A549 (cell line): ENCODE measurements at regions not wholly inside any gene's neighbourhood (a gene's known extent, or its start where the extent isn't known, plus 50 kb on each side); places are given as distances from the start of the nearest gene placed in this dataset.
A peak's percentile ranks its signal among the peaks of the same experiment; 100 is the strongest.

Experiments
- ATAC-seq, 2 experiments: fragments of 200-7000 bp in 1 of 2; fragments of >200 bp in 1 of 2; cut with Nextera tagmentation in 1 of 2; cut with Tn5 transposase in 1 of 2; 3 replicates each; pipeline versions ENCODE4 v1.8.0 to v1.9.1; 2018 to 2020; ENCODE audit warnings: mild to moderate bottlenecking in 1 of 2, moderate library complexity in 1 of 2
- CTCF ChIA-PET: fragments of 300-600 bp; sonication (Branson Sonifier 250); formaldehyde crosslinking; extraction: SDS; loops from one replicate; lab custom pipeline; 2021; ENCODE audit warnings: antibody characterized with exemption, inconsistent platforms; lab: Yijun Ruan, JAX
- POLR2A ChIA-PET: fragments of 350-600 bp; formaldehyde crosslinking; extraction: SDS; loops from one replicate; lab custom pipeline; 2021; ENCODE audit warnings: antibody characterized with exemption, inconsistent platforms; lab: Yijun Ruan, JAX
- DNase-seq, 2 experiments: peaks; one replicate each; pipeline versions ENCODE4 v3.0.0 to v3.0.0-alpha.2; 2011 to 2016; ENCODE audit warnings: low read depth in 1 of 2, low spot score in 1 of 2
- FAIRE-seq: peaks from 2 replicates; lab custom pipeline; 2011; peaks lifted over from hg19 to GRCh38; lab: Jason Lieb, UNC
- H3K27ac ChIP-seq, 2 experiments: fragments of >200 bp; sonication (Bioruptor Twin); formaldehyde crosslinking; 3 replicates each; pipeline ENCODE4 v1.5.1; 2016 to 2017
- H3K4me1 ChIP-seq: fragments of >200 bp; sonication (Bioruptor Twin); formaldehyde crosslinking; 3 replicates; pipeline ENCODE4 v1.6.1; 2016
- H3K4me2 ChIP-seq: fragments of >200 bp; sonication (Bioruptor Twin); formaldehyde crosslinking; 3 replicates; pipeline ENCODE4 v1.6.1; 2016
- H3K4me3 ChIP-seq: fragments of >200 bp; sonication (Bioruptor Twin); formaldehyde crosslinking; 3 replicates; pipeline ENCODE4 v1.5.1; 2016
- H3K9me3 ChIP-seq: fragments of >200 bp; sonication (Bioruptor Twin); formaldehyde crosslinking; 3 replicates; pipeline ENCODE4 v1.6.1; 2016
- BCL3 ChIP-seq: fragments of >200 bp; sonication (Bioruptor Twin); formaldehyde crosslinking; IDR thresholded peaks from 3 replicates; pipeline ENCODE4 v1.6.1; 2016
- E2F6 ChIP-seq: IDR thresholded peaks from 2 replicates; pipeline ENCODE4 v1.6.1; 2012; ENCODE audit warnings: low read depth, borderline replicate concordance
- ESRRA ChIP-seq: fragments of 150-350 bp; IDR thresholded peaks from 2 replicates; pipeline ENCODE4 v1.6.1; 2014; ENCODE audit warnings: mild to moderate bottlenecking, low read length, borderline replicate concordance
- FOSB ChIP-seq: fragments of 250-450 bp; sonication (Bioruptor Pico); IDR thresholded peaks from 2 replicates; pipeline ENCODE4 v1.5.0; 2020; ENCODE audit warnings: mild to moderate bottlenecking, moderate library complexity
- FOXS1 ChIP-seq: fragments of 250-450 bp; sonication (Bioruptor Pico); IDR thresholded peaks from 2 replicates; pipeline ENCODE4 v1.5.0; 2020; ENCODE audit warnings: mild to moderate bottlenecking, moderate library complexity
- GATA3 ChIP-seq: IDR thresholded peaks from 2 replicates; pipeline ENCODE4 v1.6.1; 2012; ENCODE audit warnings: borderline replicate concordance
- HMGXB4 ChIP-seq: fragments of 250-450 bp; sonication (Bioruptor Pico); IDR thresholded peaks from 2 replicates; pipeline ENCODE4 v1.5.0; 2021; ENCODE audit warnings: mild to moderate bottlenecking, moderate library complexity, borderline replicate concordance
- HOXB5 ChIP-seq: fragments of 250-450 bp; sonication (Bioruptor Pico); IDR thresholded peaks from 2 replicates; pipeline ENCODE4 v1.5.0; 2020; ENCODE audit warnings: mild to moderate bottlenecking, moderate library complexity
- KDM5A ChIP-seq: fragments of 200-600 bp; sonication (generic); IDR thresholded peaks from 2 replicates; pipeline ENCODE4 v1.6.1; 2016; ENCODE audit warnings: antibody characterized with exemption, mild to moderate bottlenecking
- MAFK ChIP-seq: fragments of 450-650 bp; IDR thresholded peaks from 2 replicates; pipeline ENCODE4 v1.6.1; 2014; ENCODE audit not compliant: partially characterized antibody
- MAZ ChIP-seq: fragments of 150-350 bp; IDR thresholded peaks from 2 replicates; pipeline ENCODE4 v1.6.1; 2014; ENCODE audit warnings: antibody characterized with exemption, low read depth, low read length, borderline replicate concordance
- MYC ChIP-seq: IDR thresholded peaks from 2 replicates; pipeline ENCODE4 v1.6.1; 2012; ENCODE audit warnings: mild to moderate bottlenecking, inconsistent platforms, low read length, improper control_type of control experiment, borderline replicate concordance
- NR3C1 ChIP-seq: fragments of >200 bp; sonication (Bioruptor Twin); formaldehyde crosslinking; IDR thresholded peaks from 3 replicates; pipeline ENCODE4 v1.6.1; 2017
- PHF8 ChIP-seq: fragments of 200-600 bp; sonication (generic); IDR thresholded peaks from 2 replicates; pipeline ENCODE4 v1.6.1; 2016; ENCODE audit warnings: low read depth, mild to moderate bottlenecking, antibody characterized with exemption, moderate library complexity, borderline replicate concordance
- POLR2A ChIP-seq: IDR thresholded peaks from 2 replicates; pipeline ENCODE4 v1.6.1; 2012; ENCODE audit warnings: mild to moderate bottlenecking, low read length
- RAD21 ChIP-seq, 2 experiments: fragments of >200 bp in 1 of 2; sonication (Bioruptor Twin) in 1 of 2; formaldehyde crosslinking in 1 of 2; IDR thresholded peaks in 1 of 2; conservative IDR thresholded peaks in 1 of 2; 2 replicates in 1 of 2; 3 replicates in 1 of 2; pipeline ENCODE4 v1.6.1; 2012 to 2018; ENCODE audit warnings: inconsistent platforms in 1 of 2
- RFX5 ChIP-seq: fragments of 450-650 bp; IDR thresholded peaks from 2 replicates; pipeline ENCODE4 v1.7.1; 2014; ENCODE audit warnings: antibody characterized with exemption, mild to moderate bottlenecking, moderate library complexity
- SMC3 ChIP-seq: fragments of >200 bp; sonication (Bioruptor Twin); formaldehyde crosslinking; IDR thresholded peaks from 3 replicates; pipeline ENCODE4 v1.6.1; 2018; ENCODE audit warnings: inconsistent platforms
- TFCP2L1 ChIP-seq: fragments of 250-450 bp; sonication (Bioruptor Pico); IDR thresholded peaks from 2 replicates; pipeline ENCODE4 v1.5.0; 2021; ENCODE audit warnings: mild to moderate bottlenecking
- TP53 ChIP-seq: fragments of 250-450 bp; sonication (Bioruptor Pico); IDR thresholded peaks from 2 replicates; pipeline ENCODE4 v1.5.0; 2021; ENCODE audit warnings: mild to moderate bottlenecking, moderate library complexity
- ZC3H11A ChIP-seq: fragments of 450-650 bp; IDR thresholded peaks from 2 replicates; pipeline ENCODE4 v1.6.1; 2014; ENCODE audit warnings: antibody characterized with exemption, mild to moderate bottlenecking
- ZFP36 ChIP-seq: fragments of 450-650 bp; IDR thresholded peaks from 2 replicates; pipeline ENCODE4 v1.6.1; 2014; ENCODE audit warnings: borderline replicate concordance; ENCODE audit not compliant: partially characterized antibody
- ZNF302 ChIP-seq: fragments of 250-450 bp; sonication (Bioruptor Pico); IDR thresholded peaks from 2 replicates; pipeline ENCODE4 v1.9.0; 2021; ENCODE audit warnings: inconsistent platforms, mild to moderate bottlenecking, moderate library complexity
- ZSCAN20 ChIP-seq: fragments of 250-450 bp; sonication (Bioruptor Pico); IDR thresholded peaks from 2 replicates; pipeline ENCODE4 v1.8.0; 2022; ENCODE audit warnings: mild to moderate bottlenecking, moderate library complexity
- WGBS: methylation state at CpG from one replicate; pipeline ENCODE4 v1.1.6; 2017; ENCODE audit errors: missing lambda C conversion rate; 5-methylcytosine and 5-hydroxymethylcytosine counted together
- TF ChIP-seq, protein P1 (sequence below): fragments of >200 bp; sonication (Bioruptor Twin); formaldehyde crosslinking; IDR thresholded peaks from 2 replicates; pipeline ENCODE4 v1.6.1; 2016
- TF ChIP-seq, protein P2 (sequence below): fragments of 450-650 bp; IDR thresholded peaks from 2 replicates; pipeline ENCODE4 v1.6.1; 2014; ENCODE audit warnings: antibody characterized with exemption
- TF ChIP-seq, protein P3 (sequence below): IDR thresholded peaks from 2 replicates; pipeline ENCODE4 v1.6.1; 2012

GRCh38 chr13:105670179-105670990 lies 865.1 kb downstream of the EFNB2 start:
- ChIA-PET CTCF (no interaction called here), POLR2A (no interaction called here)
- DNase-seq = peak in 1 of 2 experiments; percentile 6
- WGBS = 36% methylated on average over 3 of the region's 3 CpGs
- Histone ChIP-seq H3K4me1 (peaks cover 12% of the 10 kb centered on the region; the same call in 2 of the 3 replicates), H3K4me2 (peak overlapping the region; percentile 52; the same call in 2 of the 3 replicates), H3K4me3 (no peak overlapping the region), H3K27ac (0 out of 6 replicates have a peak overlapping the region, but pooled peaks of 1 of the 2 experiments have one; percentile 16), H3K9me3 (no peaks in the 10 kb centered on the region)
- no peak for ATAC-seq
- no peak for FAIRE-seq
- TF ChIP-seq PHF8 (no peak), ZC3H11A (no peak), ZNF302 (no peak), RFX5 (no peak), FOXS1 (CRISPR knock-in tag) (no peak), RAD21 (conservative IDR thresholded peaks at IDR 0.05 in 1 of 2, IDR thresholded peaks at IDR 0.05 in 1 of 2) (no peak), MAFK (no peak)
- TF ChIP-seq, protein P1, sequence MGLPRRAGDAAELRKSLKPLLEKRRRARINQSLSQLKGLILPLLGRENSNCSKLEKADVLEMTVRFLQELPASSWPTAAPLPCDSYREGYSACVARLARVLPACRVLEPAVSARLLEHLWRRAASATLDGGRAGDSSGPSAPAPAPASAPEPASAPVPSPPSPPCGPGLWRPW = no peak

DNA sequence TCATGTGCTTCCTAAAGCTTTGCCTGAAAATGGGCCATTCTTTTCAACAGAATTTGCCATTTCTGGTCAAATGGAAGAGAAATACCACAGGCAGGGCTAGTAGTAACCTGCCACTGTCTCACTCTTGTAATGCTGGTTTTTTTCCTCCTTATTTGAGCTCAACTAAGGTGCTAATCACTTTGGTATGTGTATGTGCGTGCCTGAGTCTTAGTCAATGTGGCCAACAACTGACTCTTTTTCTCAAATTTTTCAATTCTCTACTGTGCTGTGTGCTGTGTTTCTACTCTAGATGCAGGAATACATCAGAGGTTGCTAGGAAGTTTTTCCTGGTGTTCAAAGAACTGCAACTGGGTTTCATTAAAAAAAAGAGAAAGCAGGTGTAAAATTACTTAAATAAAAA lies 870.2 kb downstream of the EFNB2 start:
- H3K4me3 ChIP-seq = no peak overlapping the region
- 0 out of 3 replicates have a peak, but pooled peaks cover 4% of the 10 kb centered on the region for H3K4me1 ChIP-seq
- POLR2A ChIA-PET = no interaction called here
- DNase-seq (no peak), FAIRE-seq (no peak), ATAC-seq (no peak)
- no peak overlapping the region for H3K27ac ChIP-seq
- no peak for TF ChIP-seq NR3C1
- TF ChIP-seq ZSCAN20 = no peak
- TF ChIP-seq E2F6 = no peak
- TF ChIP-seq MAZ = no peak
- TF ChIP-seq, protein P2, sequence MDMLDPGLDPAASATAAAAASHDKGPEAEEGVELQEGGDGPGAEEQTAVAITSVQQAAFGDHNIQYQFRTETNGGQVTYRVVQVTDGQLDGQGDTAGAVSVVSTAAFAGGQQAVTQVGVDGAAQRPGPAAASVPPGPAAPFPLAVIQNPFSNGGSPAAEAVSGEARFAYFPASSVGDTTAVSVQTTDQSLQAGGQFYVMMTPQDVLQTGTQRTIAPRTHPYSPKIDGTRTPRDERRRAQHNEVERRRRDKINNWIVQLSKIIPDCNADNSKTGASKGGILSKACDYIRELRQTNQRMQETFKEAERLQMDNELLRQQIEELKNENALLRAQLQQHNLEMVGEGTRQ = no peak
- TF ChIP-seq ESRRA = no peak
- no peak for TF ChIP-seq KDM5A
- no peak for TF ChIP-seq TP53 (CRISPR knock-in tag)
- TF ChIP-seq HMGXB4 = no peak
- no peak for TF ChIP-seq POLR2A
- TF ChIP-seq GATA3 = no peak
- TF ChIP-seq MYC = no peak
- no peak for TF ChIP-seq FOSB (CRISPR knock-in tag)
- no peak for TF ChIP-seq SMC3
- no peak for TF ChIP-seq ZFP36
- TF ChIP-seq BCL3 = no peak
- TF ChIP-seq, protein P3, sequence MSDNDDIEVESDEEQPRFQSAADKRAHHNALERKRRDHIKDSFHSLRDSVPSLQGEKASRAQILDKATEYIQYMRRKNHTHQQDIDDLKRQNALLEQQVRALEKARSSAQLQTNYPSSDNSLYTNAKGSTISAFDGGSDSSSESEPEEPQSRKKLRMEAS = no peak
- TF ChIP-seq TFCP2L1 (CRISPR knock-in tag) = no peak
- TF ChIP-seq HOXB5 (CRISPR knock-in tag) = no peak
- TF ChIP-seq, protein P1 = no peak
- no peak overlapping the region for H3K4me2 ChIP-seq
- no peaks in the 10 kb centered on the region for H3K9me3 ChIP-seq
- WGBS = 37% methylated on average over 1 of the region's 1 CpG
- CTCF ChIA-PET = no interaction called here
